ENCODE measurements at regions not wholly inside any gene's neighbourhood (a gene's known extent, or its start where the extent isn't known, plus 50 kb on each side); places are given as distances from the start of the nearest gene placed in this dataset.
A peak's percentile ranks its signal among the peaks of the same experiment; 100 is the strongest.
"Not testable (repeated sequence)": the region's sequence is repeated elsewhere in the genome, so short reads cannot be mapped to it uniquely, and the experiment has no call there.

GRCh38 chr10:46740368-46740767 lies 161.4 kb downstream of the SYT15 start:
- not testable (repeated sequence) for ATAC-seq, DNase-seq

DNA sequence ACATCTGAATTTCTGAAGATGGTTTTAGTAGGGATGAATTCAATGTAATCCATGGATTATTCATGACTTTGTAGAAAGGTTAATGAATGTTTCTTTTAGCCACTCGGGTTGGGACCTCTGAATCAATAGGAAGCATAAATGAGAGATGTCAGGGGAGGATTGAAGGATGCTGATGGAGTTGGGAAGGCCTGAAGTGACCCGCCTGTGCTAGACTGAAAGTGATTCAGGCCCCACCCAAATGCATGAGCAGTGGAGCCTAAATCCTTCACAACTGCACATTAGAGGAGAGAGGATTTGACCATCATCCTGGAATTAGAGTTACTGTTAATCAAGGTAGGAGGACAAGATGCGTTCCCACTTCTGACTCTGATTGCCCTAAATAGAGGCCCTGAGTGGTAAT lies 162.2 kb upstream of the PTPN20 start:
- not testable (repeated sequence) for ATAC-seq, DNase-seq

- DNase-seq = not testable (repeated sequence)
- peak; percentile 53 for ATAC-seq
Measured at GRCh38 chr10:46749470-46749869, 161.8 kb upstream of the PTPN20 start.

- ATAC-seq, DNase-seq: not testable (repeated sequence)
Measured at GRCh38 chr10:46753763-46754162, 157.5 kb upstream of the PTPN20 start.

DNA sequence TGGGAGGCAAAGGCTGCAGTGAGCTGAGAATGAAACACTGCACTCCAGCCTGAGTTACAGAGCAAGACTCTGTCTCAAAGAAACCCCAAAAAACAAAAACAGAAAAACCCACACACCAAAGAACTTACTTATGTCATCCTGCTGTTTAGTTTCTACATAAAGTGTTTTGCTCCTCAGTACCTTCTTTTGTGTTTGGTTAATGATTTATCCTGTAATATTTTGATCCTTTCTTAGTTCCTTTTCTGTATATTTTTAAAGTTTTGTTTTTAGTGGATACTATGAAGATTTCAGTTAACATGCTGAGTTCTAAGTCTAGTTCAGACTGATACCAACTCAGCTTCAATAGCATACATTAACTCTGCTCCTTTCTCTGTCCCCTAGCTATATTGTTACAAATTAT lies 149.8 kb upstream of the PTPN20 start:
- DNase-seq, ATAC-seq: not testable (repeated sequence)

DNA sequence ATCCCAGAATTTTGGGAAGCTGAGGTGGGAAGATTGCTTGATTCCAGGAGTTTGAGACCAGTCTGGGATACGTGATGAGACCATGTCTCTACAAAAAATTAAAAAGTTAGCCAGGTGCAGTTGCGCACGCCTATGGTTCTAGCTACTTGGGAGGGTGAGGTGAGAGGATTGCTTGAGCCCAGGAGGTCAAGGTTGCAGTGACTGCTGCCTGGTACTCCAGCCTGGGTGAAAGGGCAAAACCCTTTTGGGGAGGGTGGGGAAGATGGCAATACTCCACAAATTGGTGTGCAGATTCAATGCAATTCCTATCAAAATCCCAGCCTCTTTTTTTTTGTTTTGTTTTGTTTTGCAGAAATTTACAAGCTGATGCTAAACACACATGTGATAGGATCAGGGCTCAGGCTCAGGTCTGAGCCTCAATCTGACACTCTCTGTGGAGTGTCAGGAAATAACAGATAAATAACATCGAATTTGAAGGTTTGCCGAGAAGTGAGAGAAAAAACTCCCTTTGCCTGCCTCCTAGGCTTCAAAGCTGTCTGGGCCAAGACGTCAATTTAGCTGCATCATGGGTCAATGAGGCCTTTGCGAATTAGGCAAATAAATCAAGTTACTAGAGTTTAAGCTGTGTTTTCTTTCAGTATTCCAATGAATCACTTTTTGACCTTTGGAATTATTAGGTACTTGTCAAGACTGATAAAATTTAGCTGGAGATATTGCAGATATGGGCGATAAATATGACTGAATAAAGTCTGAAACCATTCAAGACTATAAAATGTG lies 142.5 kb upstream of the PTPN20 start:
- not testable (repeated sequence) for ATAC-seq, DNase-seq

GRCh38 chr10:46773178-46773896 lies 137.9 kb upstream of the PTPN20 start:
- DNase-seq, ATAC-seq: not testable (repeated sequence)

- ATAC-seq (peak; percentile 79), DNase-seq (peak; percentile 53)
Measured at GRCh38 chr10:46773897-46774236, 137.4 kb upstream of the PTPN20 start.

GRCh38 chr10:46774366-46774765 lies 136.9 kb upstream of the PTPN20 start:
- not testable (repeated sequence) for ATAC-seq, DNase-seq

DNA sequence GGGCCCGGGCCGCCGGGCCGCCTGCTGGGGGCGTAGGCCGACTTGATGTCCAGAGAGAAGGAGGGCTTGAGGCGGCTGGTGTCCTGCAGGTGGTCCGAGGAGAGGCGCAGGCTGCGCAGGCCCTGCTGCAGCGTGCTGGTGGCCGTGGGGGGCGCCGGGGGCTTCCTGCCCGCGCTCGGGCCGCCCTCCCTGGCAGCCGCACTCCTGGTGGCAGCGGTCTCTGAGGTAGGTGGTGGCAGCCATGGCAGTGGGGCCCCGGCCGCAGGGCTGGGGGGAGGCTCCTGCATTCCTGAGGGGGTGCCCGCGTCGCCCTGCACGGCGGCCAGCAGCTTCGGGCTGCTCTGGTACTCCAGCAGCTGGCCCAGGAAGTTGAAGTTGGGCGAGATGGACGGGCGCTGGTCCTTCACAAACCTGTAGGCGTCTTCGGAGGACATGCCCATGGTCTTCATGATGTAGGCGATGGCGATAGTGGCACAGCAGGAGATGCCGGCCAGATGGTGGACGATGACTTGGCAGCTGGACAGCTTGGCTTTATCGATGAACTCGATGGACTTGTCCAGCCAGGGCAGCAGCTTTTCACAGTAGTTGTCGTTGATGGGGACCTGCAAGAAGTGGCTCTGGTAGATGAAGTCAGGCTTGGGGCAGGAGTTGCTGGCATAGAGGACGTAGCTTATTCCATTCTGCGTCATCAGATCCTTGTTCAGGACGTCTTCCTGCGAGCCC lies 136.1 kb upstream of the PTPN20 start:
- not testable (repeated sequence) for ATAC-seq, DNase-seq

DNA sequence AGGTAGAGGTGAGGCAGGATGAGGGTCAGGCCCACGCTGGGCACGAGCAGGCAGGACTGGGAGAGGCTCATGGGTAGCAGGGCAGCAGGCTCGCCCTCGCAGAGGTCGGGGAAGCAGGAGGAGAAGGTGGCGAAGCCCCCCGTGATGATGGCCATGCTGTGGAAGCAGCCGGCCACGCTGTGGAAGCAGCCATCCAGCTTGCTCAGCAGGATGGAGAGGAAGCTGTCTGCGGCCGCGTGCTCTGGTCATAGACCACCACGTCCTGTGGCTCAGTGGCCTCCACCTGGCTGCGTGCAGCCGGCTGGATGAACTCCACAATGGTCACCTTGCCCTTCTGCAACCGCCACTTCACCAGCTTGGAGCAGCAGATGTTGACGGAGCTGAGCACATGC lies 135.6 kb upstream of the PTPN20 start:
- DNase-seq, ATAC-seq: not testable (repeated sequence)

- not testable (repeated sequence) for DNase-seq, ATAC-seq
Measured at GRCh38 chr10:46779571-46779970, 131.7 kb upstream of the PTPN20 start.

- not testable (repeated sequence) for ATAC-seq, DNase-seq
Measured at GRCh38 chr10:46780164-46780563, 131.1 kb upstream of the PTPN20 start.

DNA sequence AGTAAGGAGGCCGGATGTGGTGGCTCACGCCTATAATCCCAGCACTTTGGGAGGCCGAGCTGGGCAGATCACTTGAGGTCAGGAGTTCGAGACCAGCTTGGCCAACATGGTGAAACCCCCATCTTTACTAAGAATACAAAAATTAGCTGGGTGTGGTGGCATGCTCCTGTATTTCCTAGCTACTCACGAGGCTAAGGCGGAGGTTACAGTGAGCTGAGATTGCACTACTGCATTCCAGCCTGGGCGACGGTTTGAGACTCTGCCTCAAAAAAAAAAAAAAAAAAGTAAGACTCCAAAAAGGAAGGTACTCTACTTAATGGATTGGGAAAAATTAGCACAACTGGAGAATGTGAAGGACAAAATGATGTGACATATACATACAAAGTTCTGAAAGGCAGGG lies 130.2 kb upstream of the PTPN20 start:
- not testable (repeated sequence) for ATAC-seq, DNase-seq

- peak; percentile 34 for ATAC-seq
- DNase-seq = not testable (repeated sequence)
Measured at GRCh38 chr10:46782001-46782874, 129.0 kb upstream of the PTPN20 start.

GRCh38 chr10:46784665-46785064 lies 126.6 kb upstream of the PTPN20 start:
- not testable (repeated sequence) for DNase-seq, ATAC-seq

GRCh38 chr10:46786125-46786517 lies 125.1 kb upstream of the PTPN20 start:
- not testable (repeated sequence) for ATAC-seq
- peak; percentile 22 for DNase-seq

GRCh38 chr10:46786518-46787320 lies 124.5 kb upstream of the PTPN20 start:
- DNase-seq = peak; percentile 79

GRCh38 chr10:46787321-46787615 lies 124.0 kb upstream of the PTPN20 start:
- ATAC-seq = peak; percentile 76
- DNase-seq = peak; percentile 33

More at GRCh38 chr10:46786518-46787320, 124.5 kb upstream of the PTPN20 start:
- ATAC-seq = peak; percentile 86

- not testable (repeated sequence) for DNase-seq, ATAC-seq
Measured at GRCh38 chr10:46792657-46793357, 118.4 kb upstream of the PTPN20 start.

Measured in stimulated activated naive CD8-positive, alpha-beta T cell treated with anti-CD3 and anti-CD28 coated beads, Interleukin-15, Interleukin-2, amounts not matched to agents 100 U/mL and 50 U/mL, for 24 hours (primary cell).